GM06990 (cell line): ENCODE measurements at regions not wholly inside any gene's neighbourhood (a gene's known extent, or its start where the extent isn't known, plus 50 kb on each side); places are given as distances from the start of the nearest gene placed in this dataset.
A peak's percentile ranks its signal among the peaks of the same experiment; 100 is the strongest.
"Not testable (repeated sequence)": the region's sequence is repeated elsewhere in the genome, so short reads cannot be mapped to it uniquely, and the experiment has no call there.

Source experiments
- DNase-seq: peaks from one replicate; pipeline ENCODE4 v3.0.0-alpha.2; 2011; ENCODE audit not compliant: insufficient read length; ENCODE audit errors: extremely low read depth
- H3K27me3 ChIP-seq: replicated peaks from 2 replicates; pipeline ENCODE4 v1.6.0; 2011; ENCODE audit warnings: low read length; ENCODE audit not compliant: control insufficient read depth, insufficient read depth
- H3K36me3 ChIP-seq: 2 replicates; pipeline ENCODE4 v1.5.1; 2011; ENCODE audit warnings: low read length; ENCODE audit not compliant: control insufficient read depth, insufficient read depth
- H3K4me3 ChIP-seq: replicated peaks from 2 replicates; pipeline ENCODE4 v1.5.1; 2011; ENCODE audit warnings: low read depth, mild to moderate bottlenecking, control low read depth, low read length
- CTCF ChIP-seq: IDR thresholded peaks from 2 replicates; pipeline ENCODE4 v1.5.1; 2011; ENCODE audit warnings: low read length, control low read depth, mild to moderate bottlenecking, inconsistent platforms; ENCODE audit not compliant: insufficient read depth, poor library complexity, severe bottlenecking

DNA sequence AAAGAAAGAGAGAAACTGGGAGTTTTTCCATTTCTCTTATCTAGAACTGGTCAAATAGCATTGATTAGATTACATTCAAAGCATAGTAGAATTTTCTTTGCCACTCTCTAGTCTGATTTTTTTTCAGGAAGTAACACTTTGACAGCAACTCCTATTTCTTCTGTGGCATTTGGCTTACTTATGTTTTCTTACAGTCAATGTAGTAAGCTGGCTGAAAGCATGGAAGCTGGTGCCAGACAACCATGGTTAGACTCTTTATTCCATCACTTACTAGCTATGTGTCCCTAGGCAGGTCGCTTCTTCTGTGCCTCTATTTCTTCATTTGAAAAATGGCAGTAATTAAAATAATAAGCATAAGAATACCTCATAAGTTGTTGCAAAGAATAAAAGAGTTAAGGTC lies 54.2 kb upstream of the OPRM1 start:
- Histone ChIP-seq H3K27me3 (no peaks in the 10 kb centered on the region), H3K36me3 (no peaks in the 10 kb centered on the region), H3K4me3 (no peak overlapping the region)
- TF ChIP-seq CTCF = no peak
- no peak for DNase-seq

- no peak for DNase-seq
Measured at GRCh38 chr6:153980171-153980570, 58.9 kb upstream of the OPRM1 start.

GRCh38 chr6:153978911-153979548 lies 60.0 kb upstream of the OPRM1 start:
- DNase-seq, H3K36me3 ChIP-seq, H3K4me3 ChIP-seq, H3K27me3 ChIP-seq: not testable (repeated sequence)

More at GRCh38 chr6:153980171-153980570, 58.9 kb upstream of the OPRM1 start:
- Histone ChIP-seq H3K27me3 (no peaks in the 10 kb centered on the region), H3K36me3 (no peaks in the 10 kb centered on the region), H3K4me3 (no peak overlapping the region)
- no peak for TF ChIP-seq CTCF

- H3K4me3 ChIP-seq = no peak overlapping the region
- no peak for DNase-seq
- no peaks in the 10 kb centered on the region for H3K36me3 ChIP-seq
Measured at GRCh38 chr6:153976921-153977693, 61.9 kb upstream of the OPRM1 start.

GRCh38 chr6:153966001-153966400 lies 73.0 kb upstream of the OPRM1 start:
- DNase-seq = no peak
- Histone ChIP-seq H3K4me3 (no peak overlapping the region), H3K27me3 (no peaks in the 10 kb centered on the region), H3K36me3 (no peaks in the 10 kb centered on the region)
- TF ChIP-seq CTCF = no peak

More at GRCh38 chr6:153976921-153977693, 61.9 kb upstream of the OPRM1 start:
- no peak for TF ChIP-seq CTCF
- H3K27me3 ChIP-seq = no peaks in the 10 kb centered on the region

GRCh38 chr6:153963352-153963751 lies 75.7 kb upstream of the OPRM1 start:
- H3K36me3 ChIP-seq = no peaks in the 10 kb centered on the region
- no peak for DNase-seq
- no peak overlapping the region for H3K4me3 ChIP-seq
- H3K27me3 ChIP-seq = no peaks in the 10 kb centered on the region
- peak; percentile 43 for TF ChIP-seq CTCF
